GM12865 (cell line): ENCODE measurements at regions not wholly inside any gene's neighbourhood (a gene's known extent, or its start where the extent isn't known, plus 50 kb on each side); places are given as distances from the start of the nearest gene placed in this dataset.

Source experiments
- DNase-seq: peaks from one replicate; pipeline ENCODE4 v3.0.0; 2010; ENCODE audit warnings: low read depth
- H3K4me3 ChIP-seq: 2 replicates; pipeline ENCODE4 v1.5.1; 2011; ENCODE audit warnings: mild to moderate bottlenecking, low read depth, low read length, control low read depth
- TF ChIP-seq, protein P1 (sequence below): IDR thresholded peaks from 2 replicates; pipeline ENCODE4 v1.5.1; 2011; ENCODE audit warnings: low read length, control low read depth, low read depth, inconsistent platforms; ENCODE audit not compliant: insufficient read depth; ENCODE audit errors: missing control alignments

- no peak for DNase-seq
- TF ChIP-seq, protein P1, sequence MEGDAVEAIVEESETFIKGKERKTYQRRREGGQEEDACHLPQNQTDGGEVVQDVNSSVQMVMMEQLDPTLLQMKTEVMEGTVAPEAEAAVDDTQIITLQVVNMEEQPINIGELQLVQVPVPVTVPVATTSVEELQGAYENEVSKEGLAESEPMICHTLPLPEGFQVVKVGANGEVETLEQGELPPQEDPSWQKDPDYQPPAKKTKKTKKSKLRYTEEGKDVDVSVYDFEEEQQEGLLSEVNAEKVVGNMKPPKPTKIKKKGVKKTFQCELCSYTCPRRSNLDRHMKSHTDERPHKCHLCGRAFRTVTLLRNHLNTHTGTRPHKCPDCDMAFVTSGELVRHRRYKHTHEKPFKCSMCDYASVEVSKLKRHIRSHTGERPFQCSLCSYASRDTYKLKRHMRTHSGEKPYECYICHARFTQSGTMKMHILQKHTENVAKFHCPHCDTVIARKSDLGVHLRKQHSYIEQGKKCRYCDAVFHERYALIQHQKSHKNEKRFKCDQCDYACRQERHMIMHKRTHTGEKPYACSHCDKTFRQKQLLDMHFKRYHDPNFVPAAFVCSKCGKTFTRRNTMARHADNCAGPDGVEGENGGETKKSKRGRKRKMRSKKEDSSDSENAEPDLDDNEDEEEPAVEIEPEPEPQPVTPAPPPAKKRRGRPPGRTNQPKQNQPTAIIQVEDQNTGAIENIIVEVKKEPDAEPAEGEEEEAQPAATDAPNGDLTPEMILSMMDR: no peak
- H3K4me3 ChIP-seq: no peak overlapping the region
Measured at GRCh38 chr13:34696741-34697140, 245.3 kb upstream of the NBEA start.

GRCh38 chr13:34698945-34699344 lies 243.1 kb upstream of the NBEA start:
- H3K4me3 ChIP-seq: no peak overlapping the region
- no peak for DNase-seq
- TF ChIP-seq, protein P1: no peak

DNA sequence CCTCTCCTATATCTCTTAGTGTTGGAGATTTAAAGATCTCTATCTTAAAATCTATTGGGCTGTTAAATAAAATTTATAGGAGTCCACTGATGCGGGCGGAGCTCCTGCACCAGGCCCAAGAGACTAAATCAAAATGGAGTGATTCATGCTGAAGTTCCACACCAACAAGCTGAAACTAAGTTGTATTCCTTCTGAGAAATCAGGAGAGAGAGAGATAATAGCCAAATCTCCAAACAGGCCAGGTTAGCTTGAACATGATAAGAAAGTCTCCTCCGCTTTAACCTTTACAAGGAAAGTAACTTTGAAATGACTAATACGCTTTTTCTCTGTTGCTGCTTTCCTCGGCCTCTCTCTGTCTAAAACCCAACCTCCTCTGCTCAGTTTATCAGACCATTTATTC lies 241.9 kb upstream of the NBEA start:
- no peak overlapping the region for H3K4me3 ChIP-seq
- DNase-seq: no peak
- TF ChIP-seq, protein P1: no peak

- TF ChIP-seq, protein P1: no peak
- H3K4me3 ChIP-seq: no peak overlapping the region
- DNase-seq: no peak
Measured at GRCh38 chr13:34701919-34702318, 240.2 kb upstream of the NBEA start.

DNA sequence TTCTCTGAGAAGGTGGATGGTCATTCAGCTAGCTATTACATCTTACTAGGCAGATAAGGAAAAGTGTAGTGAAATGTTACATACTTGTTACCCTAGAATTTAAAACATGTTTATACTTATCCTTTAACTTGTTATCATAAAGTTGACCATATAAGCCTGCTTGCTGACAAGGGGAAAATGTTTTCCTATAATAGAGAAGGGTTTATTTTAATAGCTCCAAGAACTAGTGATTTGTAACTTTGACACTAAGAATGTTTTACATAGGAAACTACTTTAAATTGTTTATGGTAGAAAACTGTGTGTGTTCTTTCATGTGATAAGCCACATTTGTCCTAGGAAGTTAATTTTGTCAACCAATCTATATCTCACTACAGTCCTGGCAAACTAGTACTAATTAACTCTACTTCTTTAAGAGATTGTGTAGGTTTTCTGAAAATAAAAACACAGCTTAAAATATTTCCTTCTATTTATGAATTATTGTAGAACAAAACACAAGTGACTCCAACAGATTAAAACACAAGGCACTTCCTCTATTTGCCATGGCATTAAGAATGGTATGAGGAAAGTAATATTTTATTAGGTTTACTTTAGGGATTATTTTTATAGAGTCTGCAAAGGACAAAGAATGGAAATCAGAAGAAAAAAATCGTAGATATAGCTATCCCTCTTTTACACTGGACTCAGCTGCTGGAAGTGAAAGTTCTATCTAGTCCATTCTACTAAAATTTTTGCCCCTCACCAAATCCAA lies 233.3 kb upstream of the NBEA start:
- no peak overlapping the region for H3K4me3 ChIP-seq
- DNase-seq: no peak
- TF ChIP-seq, protein P1: no peak

DNA sequence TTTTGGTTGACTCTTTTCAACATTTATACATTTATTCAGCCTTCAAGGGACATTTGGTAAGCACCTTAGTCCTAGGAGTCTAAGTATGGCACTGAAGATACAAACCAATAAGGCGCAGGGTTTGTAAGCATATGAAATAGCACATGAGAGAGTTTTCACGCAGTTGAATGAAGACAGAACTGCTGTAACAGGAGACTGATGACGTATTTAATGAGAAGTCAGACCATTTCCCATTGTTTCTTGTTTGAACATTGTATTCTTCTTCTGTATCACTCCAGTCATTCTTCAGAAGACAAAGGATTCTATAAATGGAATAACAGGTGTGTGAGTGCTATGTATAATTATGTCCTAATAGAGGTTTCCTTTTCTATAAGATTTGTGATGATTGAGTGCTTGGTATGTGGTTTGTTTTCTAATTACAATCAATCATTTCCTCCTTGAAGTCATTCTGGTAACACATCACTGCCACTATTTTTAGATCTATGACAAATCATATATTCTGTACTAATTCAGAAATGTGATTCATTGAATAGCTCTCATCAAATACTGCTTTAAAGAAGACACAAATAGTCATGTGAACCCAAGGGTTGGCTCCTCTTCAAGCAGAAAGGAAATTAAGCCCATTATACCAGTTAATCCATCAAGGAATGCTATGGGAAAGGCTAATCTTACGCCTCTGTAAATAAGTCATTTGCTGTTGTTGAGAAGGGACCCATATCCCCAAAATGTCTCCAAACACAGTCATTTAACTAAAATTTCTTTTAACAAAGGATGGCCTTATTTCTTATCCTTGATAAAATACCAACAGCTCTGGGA lies 222.8 kb upstream of the NBEA start:
- DNase-seq: no peak
- TF ChIP-seq, protein P1: no peak
- H3K4me3 ChIP-seq: no peak overlapping the region

DNA sequence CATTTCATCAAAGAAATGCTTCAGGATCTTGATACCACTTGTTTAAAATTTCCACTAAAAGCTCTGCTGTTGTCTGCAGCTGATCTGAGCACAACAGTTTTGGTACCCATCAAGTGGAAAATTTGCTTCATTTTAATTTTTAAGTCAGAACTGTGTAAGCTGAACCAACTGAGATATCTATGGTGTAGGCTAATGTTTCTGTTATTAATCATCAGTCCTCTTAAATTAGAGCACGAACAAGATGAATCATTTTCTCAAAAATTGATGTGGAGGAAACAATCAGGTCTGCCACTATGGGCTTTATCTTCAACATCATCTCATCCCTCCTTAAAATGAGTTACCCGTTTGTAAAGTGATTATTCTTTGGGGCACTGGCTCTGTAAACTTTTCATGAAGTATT lies 221.5 kb upstream of the NBEA start:
- no peak overlapping the region for H3K4me3 ChIP-seq
- no peak for DNase-seq
- TF ChIP-seq, protein P1: no peak
